KMS-11 (cell line): ENCODE measurements at regions not wholly inside any gene's neighbourhood (a gene's known extent, or its start where the extent isn't known, plus 50 kb on each side); places are given as distances from the start of the nearest gene placed in this dataset.

ENCODE experiments used
- H2AFZ ChIP-seq: fragments of 200-600 bp; sonication (generic); 2 replicates; pipeline ENCODE4 v1.6.1; 2016; ENCODE audit warnings: antibody characterized with exemption, mixed run types, low read depth
- H3K27ac ChIP-seq: fragments of 200-600 bp; sonication (generic); 2 replicates; pipeline ENCODE4 v1.6.1; 2016; ENCODE audit warnings: mild to moderate bottlenecking, mixed run types
- H3K27me3 ChIP-seq: fragments of 200-600 bp; sonication (generic); 2 replicates; pipeline ENCODE4 v1.6.1; 2017; ENCODE audit warnings: mild to moderate bottlenecking, low read depth, mixed run types, moderate library complexity; ENCODE audit not compliant: insufficient read depth
- H3K36me3 ChIP-seq: fragments of 200-600 bp; sonication (generic); 2 replicates; pipeline ENCODE4 v1.6.1; 2017; ENCODE audit warnings: mild to moderate bottlenecking, mixed run types; ENCODE audit not compliant: insufficient read depth
- H3K4me1 ChIP-seq: fragments of 200-600 bp; sonication (generic); 2 replicates; pipeline ENCODE4 v1.6.1; 2016; ENCODE audit warnings: mild to moderate bottlenecking, low read depth, mixed run types; ENCODE audit not compliant: poor library complexity, severe bottlenecking
- H3K4me2 ChIP-seq: fragments of 200-600 bp; sonication (generic); 2 replicates; pipeline ENCODE4 v1.7.0; 2016; ENCODE audit warnings: mild to moderate bottlenecking, mixed run types
- H3K4me3 ChIP-seq: fragments of 200-600 bp; sonication (generic); IDR thresholded peaks from 2 replicates; pipeline ENCODE4 v1.6.1; 2017; ENCODE audit warnings: low read depth, low read length, mixed read lengths; ENCODE audit not compliant: insufficient read depth
- H3K79me2 ChIP-seq: fragments of 200-600 bp; sonication (generic); 2 replicates; pipeline ENCODE4 v1.6.1; 2016; ENCODE audit warnings: low read depth, mixed run types; ENCODE audit not compliant: insufficient read depth
- H3K9ac ChIP-seq: fragments of 200-600 bp; sonication (generic); 2 replicates; pipeline ENCODE4 v1.6.1; 2016; ENCODE audit warnings: mild to moderate bottlenecking, mixed run types
- H4K20me1 ChIP-seq: fragments of 200-600 bp; sonication (generic); 2 replicates; pipeline ENCODE4 v1.6.1; 2016; ENCODE audit warnings: mild to moderate bottlenecking, mixed run types; ENCODE audit not compliant: insufficient read depth
- CTCF ChIP-seq: fragments of 200-600 bp; sonication (generic); conservative IDR thresholded peaks from 2 replicates; pipeline ENCODE4 v1.6.1; 2017; ENCODE audit warnings: low read depth, mild to moderate bottlenecking, antibody characterized with exemption, low read length, moderate library complexity, mixed read lengths

DNA sequence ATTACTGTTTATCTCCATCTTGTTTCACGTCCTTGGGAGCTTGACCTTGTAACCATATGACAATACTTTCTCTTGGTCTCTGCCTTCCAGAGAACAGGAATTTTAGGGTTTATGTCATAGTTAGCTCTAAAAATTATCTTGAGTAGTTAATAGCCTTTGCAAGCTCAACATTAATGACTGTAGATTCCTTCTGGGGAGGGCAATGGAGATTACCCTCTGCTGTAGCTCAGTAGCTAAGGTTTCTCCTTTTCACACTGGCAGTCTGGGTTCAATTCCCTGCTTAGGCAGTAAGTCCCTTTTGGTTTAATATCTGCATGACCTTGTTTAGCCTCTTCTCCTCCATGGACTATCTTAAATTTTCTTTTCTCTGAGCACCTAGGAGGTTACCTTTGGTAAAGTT is 181.7 kb upstream of the GPR101 start:
- Histone ChIP-seq H3K27me3 (no peaks in the 10 kb centered on the region), H4K20me1 (no peaks in the 10 kb centered on the region), H3K27ac (no peak overlapping the region), H3K79me2 (no peaks in the 10 kb centered on the region), H3K9ac (no peak overlapping the region), H3K36me3 (no peaks in the 10 kb centered on the region), H3K4me2 (no peak overlapping the region), H2AFZ (no peak overlapping the region), H3K4me3 (no peak overlapping the region), H3K4me1 (no peaks in the 10 kb centered on the region)
- TF ChIP-seq CTCF: no peak

- Histone ChIP-seq H2AFZ (no peak overlapping the region), H3K4me1 (no peaks in the 10 kb centered on the region), H3K36me3 (no peaks in the 10 kb centered on the region), H3K9ac (no peak overlapping the region), H4K20me1 (no peaks in the 10 kb centered on the region), H3K27me3 (no peaks in the 10 kb centered on the region), H3K4me3 (no peak overlapping the region), H3K79me2 (no peaks in the 10 kb centered on the region), H3K4me2 (no peak overlapping the region), H3K27ac (no peak overlapping the region)
- TF ChIP-seq CTCF: no peak
These were observed 178.4 kb upstream of the GPR101 start for GRCh38 chrX:137212078-137212632.

- Histone ChIP-seq H3K36me3 (no peaks in the 10 kb centered on the region), H3K4me2 (no peak overlapping the region), H3K27me3 (no peaks in the 10 kb centered on the region), H3K9ac (no peak overlapping the region), H3K27ac (no peak overlapping the region), H3K79me2 (no peaks in the 10 kb centered on the region), H3K4me1 (no peaks in the 10 kb centered on the region), H4K20me1 (no peaks in the 10 kb centered on the region), H3K4me3 (no peak overlapping the region), H2AFZ (no peak overlapping the region)
- no peak for TF ChIP-seq CTCF
These were observed 164.2 kb upstream of the GPR101 start for GRCh38 chrX:137198040-137198439.

DNA sequence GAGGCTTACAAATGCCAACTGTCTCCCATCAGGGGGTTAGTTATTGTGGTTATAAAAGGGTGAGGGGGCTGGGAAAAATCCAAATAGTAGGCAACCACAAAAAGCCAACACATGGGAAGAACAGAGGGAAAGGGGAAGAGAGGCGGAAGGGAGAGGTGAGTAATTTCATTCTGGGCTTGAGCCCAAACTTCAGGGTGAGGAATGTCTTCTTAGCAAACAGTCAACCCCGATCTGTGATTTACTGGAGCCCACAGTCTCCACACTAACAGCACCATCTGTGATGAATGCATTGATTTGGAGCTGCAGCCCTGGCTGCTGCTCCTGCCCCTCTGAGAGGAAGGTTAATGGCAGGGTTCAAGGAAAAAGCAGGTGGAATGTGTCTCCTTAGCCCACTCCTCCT is 162.2 kb upstream of the GPR101 start:
- Histone ChIP-seq H3K9ac (no peak overlapping the region), H3K27ac (no peak overlapping the region), H3K4me1 (no peaks in the 10 kb centered on the region), H2AFZ (no peak overlapping the region), H4K20me1 (no peaks in the 10 kb centered on the region), H3K4me2 (no peak overlapping the region), H3K27me3 (no peaks in the 10 kb centered on the region), H3K36me3 (no peaks in the 10 kb centered on the region), H3K79me2 (no peaks in the 10 kb centered on the region), H3K4me3 (no peak overlapping the region)
- no peak for TF ChIP-seq CTCF
